Psoas muscle (tissue), 7 donors: ENCODE measurements at regions not wholly inside any gene's neighbourhood (a gene's known extent, or its start where the extent isn't known, plus 50 kb on each side); places are given as distances from the start of the nearest gene placed in this dataset.

ENCODE experiments used
- ATAC-seq, 4 donors: fragments of 200-7000 bp; cut with Tn5 transposase; one replicate each; pipeline ENCODE4 v1.9.1; 2020; ENCODE audit warnings: moderate library complexity in 3 of 4, mild to moderate bottlenecking in 2 of 4
- DNase-seq, 2 donors: peaks; one replicate each; pipeline ENCODE4 v3.0.0-alpha.2; 2020
- H3K27ac ChIP-seq: fragments of 200-600 bp; one replicate; pipeline ENCODE4 v1.8.0; 2022
- H3K27me3 ChIP-seq, 3 donors: fragments of 200-600 bp in 1 of 3; one replicate each; pipeline versions ENCODE4 v1.6.1 to v1.8.0; 2013 to 2022; ENCODE audit warnings: low read length in 2 of 3, mild to moderate bottlenecking in 2 of 3, moderate library complexity in 1 of 3; ENCODE audit not compliant: insufficient read depth in 3 of 3
- H3K36me3 ChIP-seq, 2 donors: fragments of 200-600 bp in 1 of 2; one replicate each; pipeline versions ENCODE4 v1.6.1 to v1.8.0; 2013 to 2022; ENCODE audit warnings: low read depth in 1 of 2, mild to moderate bottlenecking in 1 of 2, moderate library complexity in 1 of 2; ENCODE audit not compliant: insufficient read depth in 1 of 2
- H3K4me1 ChIP-seq: fragments of 200-600 bp; one replicate; pipeline ENCODE4 v1.8.0; 2022
- H3K4me3 ChIP-seq: fragments of 200-600 bp; one replicate; pipeline ENCODE4 v1.8.0; 2022; ENCODE audit warnings: mild to moderate bottlenecking
- H3K9me3 ChIP-seq: fragments of 200-600 bp; one replicate; pipeline ENCODE4 v1.8.0; 2022
- CTCF ChIP-seq: fragments of 200-600 bp; IDR thresholded peaks from one replicate; pipeline ENCODE4 v1.8.0; 2022; ENCODE audit warnings: antibody characterized with exemption
- WGBS, 3 donors: extraction: QIAGEN DNeasy Blood & Tissue Kit; methylation state at CpG; one replicate each; pipeline versions ENCODE4 v1.1.6 to v1.1.7; 2013; 5-methylcytosine and 5-hydroxymethylcytosine counted together
- intact Hi-C, 2 donors: fragments of 100-400 bp; cut with DNase I; formaldehyde crosslinking; loops; one replicate each; pipeline versions ENCODE4 v1.11.0 to v1.14.2; 2022
- donor health status: healthy with polysubstance abuse.
- donor health status: DM: no; HTN: no; CAD: no; lungs with moderate emphysema.
- donor health status: Bipolar disorder and iron deficiency.
- donor health status: healthy.
- donor health status: DM: yes; HTN: yes; CAD: no.
- donor health status: DM: no; HTN: no; CAD: no.
- donor health status: DM: yes; HTN: yes; CAD: no.

GRCh38 chr13:50664951-50665350 is 178.5 kb downstream of the DLEU7 start:
- TF ChIP-seq CTCF: no peak
- H3K4me1 ChIP-seq: no peaks in the 10 kb centered on the region
- H3K36me3 ChIP-seq: no peaks in the 10 kb centered on the region
- no peaks in the 10 kb centered on the region for H3K27me3 ChIP-seq
- H3K9me3 ChIP-seq: no peaks in the 10 kb centered on the region
- intact Hi-C loops: no loop called here
- WGBS, 3 donors: 68 to 94% (median 90%) methylated on average over 2 of the region's 2 CpGs
- H3K27ac ChIP-seq: no peak overlapping the region
- H3K4me3 ChIP-seq: no peak overlapping the region
- no peak for ATAC-seq
- DNase-seq: no peak

GRCh38 chr13:50668049-50668448 is 175.4 kb downstream of the DLEU7 start:
- Histone ChIP-seq H3K9me3 (no peaks in the 10 kb centered on the region), H3K4me3 (no peak overlapping the region), H3K27ac (no peak overlapping the region), H3K4me1 (peaks cover 5% of the 10 kb centered on the region), H3K36me3 (no peaks in the 10 kb centered on the region), H3K27me3 (no peaks in the 10 kb centered on the region)
- DNase-seq: no peak
- no peak for TF ChIP-seq CTCF
- ATAC-seq: no peak
- intact Hi-C loops: no loop called here
- 44 to 59% (median 56%) methylated on average over 6 of the region's 6 CpGs for WGBS, 3 donors

GRCh38 chr13:50668691-50669271 is 174.7 kb downstream of the DLEU7 start:
- Histone ChIP-seq H3K27ac (no peak overlapping the region), H3K36me3 (no peaks in the 10 kb centered on the region), H3K4me3 (no peak overlapping the region), H3K9me3 (no peaks in the 10 kb centered on the region), H3K4me1 (peaks cover 5% of the 10 kb centered on the region), H3K27me3 (no peaks in the 10 kb centered on the region)
- intact Hi-C loops: no loop called here
- WGBS, 3 donors: 36 to 57% (median 50%) methylated on average over 3 of the region's 3 CpGs
- ATAC-seq: no peak
- DNase-seq: no peak
- no peak for TF ChIP-seq CTCF

- no peak for TF ChIP-seq CTCF
- no peaks in the 10 kb centered on the region for H3K9me3 ChIP-seq
- peaks cover 5% of the 10 kb centered on the region for H3K4me1 ChIP-seq
- no peak overlapping the region for H3K4me3 ChIP-seq
- intact Hi-C loops: no loop called here
- no peaks in the 10 kb centered on the region for H3K27me3 ChIP-seq
- H3K27ac ChIP-seq: no peak overlapping the region
- ATAC-seq (no peak), DNase-seq (no peak)
- H3K36me3 ChIP-seq: no peaks in the 10 kb centered on the region
- WGBS, 3 donors: 93 to 96% (median 94%) methylated on average over 8 of the region's 8 CpGs
These were observed 173.2 kb downstream of the DLEU7 start for GRCh38 chr13:50670272-50670671.

GRCh38 chr13:50670847-50671496 is 172.5 kb downstream of the DLEU7 start:
- Histone ChIP-seq H3K4me1 (peaks cover 5% of the 10 kb centered on the region), H3K4me3 (no peak overlapping the region), H3K9me3 (no peaks in the 10 kb centered on the region), H3K27me3 (no peaks in the 10 kb centered on the region), H3K27ac (no peak overlapping the region), H3K36me3 (no peaks in the 10 kb centered on the region)
- 66 to 73% (median 71%) methylated on average over 4 of the region's 4 CpGs for WGBS, 3 donors
- intact Hi-C loops: no loop called here
- TF ChIP-seq CTCF: no peak
- no peak for ATAC-seq
- no peak for DNase-seq
